HEK293 (cell line): ENCODE measurements at regions not wholly inside any gene's neighbourhood (a gene's known extent, or its start where the extent isn't known, plus 50 kb on each side); places are given as distances from the start of the nearest gene placed in this dataset.

Source experiments
- CTCF ChIA-PET: fragments of 350-600 bp; formaldehyde crosslinking; extraction: SDS; loops from one replicate; lab custom pipeline; 2021; ENCODE audit warnings: antibody characterized with exemption; lab: Yijun Ruan, JAX
- POLR2A ChIA-PET: fragments of 300-600 bp; formaldehyde crosslinking; extraction: SDS; loops from one replicate; lab custom pipeline; 2020; ENCODE audit warnings: antibody characterized with exemption, inconsistent platforms; lab: Yijun Ruan, JAX
- H3K27ac ChIP-seq: fragments of 200-500 bp; sonication (Bioruptor generic); 2 replicates; pipeline ENCODE4 v1.5.1; 2014; ENCODE audit warnings: low read depth, low read length, control low read depth, inconsistent platforms; ENCODE audit errors: extremely low read depth
- H3K36me3 ChIP-seq, 2 experiments: fragments of 200-500 bp in 1 of 2; sonication (Bioruptor generic) in 1 of 2; 1 replicate in 1 of 2; 2 replicates in 1 of 2; pipeline ENCODE4 v1.5.1; 2014 to 2017; ENCODE audit warnings: inconsistent platforms in 2 of 2, low read length in 2 of 2; ENCODE audit not compliant: control insufficient read depth in 2 of 2, insufficient read depth in 1 of 2
- H3K4me1 ChIP-seq: fragments of 200-500 bp; sonication (Bioruptor generic); 2 replicates; pipeline ENCODE4 v1.5.1; 2014; ENCODE audit warnings: mild to moderate bottlenecking, low read length, inconsistent platforms; ENCODE audit not compliant: control insufficient read depth, insufficient read depth
- H3K4me3 ChIP-seq: 2 replicates; pipeline ENCODE4 v1.5.1; 2011; ENCODE audit warnings: low read depth, mild to moderate bottlenecking, control low read depth, low read length, moderate library complexity
- H3K9me3 ChIP-seq: fragments of 200-500 bp; sonication (Bioruptor generic); 2 replicates; pipeline ENCODE4 v1.5.1; 2014; ENCODE audit warnings: low read depth, low read length, inconsistent platforms; ENCODE audit not compliant: control insufficient read depth, insufficient read depth
- BCL11A ChIP-seq: fragments of 450-650 bp; formaldehyde crosslinking; IDR thresholded peaks from 2 replicates; pipeline ENCODE4 v1.5.1; 2016; ENCODE audit warnings: low read depth, missing biosample characterization, missing genetic modification characterization
- BCL11B ChIP-seq: fragments of 450-650 bp; formaldehyde crosslinking; IDR thresholded peaks from 2 replicates; pipeline ENCODE4 v1.5.1; 2016; ENCODE audit warnings: low read depth, missing biosample characterization, missing genetic modification characterization
- FEZF1 ChIP-seq: fragments of 450-650 bp; formaldehyde crosslinking; IDR thresholded peaks from 2 replicates; pipeline ENCODE4 v1.5.1; 2016; ENCODE audit warnings: missing biosample characterization, missing genetic modification characterization
- KLF9 ChIP-seq: fragments of 450-650 bp; formaldehyde crosslinking; IDR thresholded peaks from 2 replicates; pipeline ENCODE4 v1.5.1; 2016; ENCODE audit warnings: missing biosample characterization, missing genetic modification characterization, low read depth
- SP2 ChIP-seq: fragments of 450-650 bp; formaldehyde crosslinking; IDR thresholded peaks from 2 replicates; pipeline ENCODE4 v1.5.1; 2016; ENCODE audit warnings: missing biosample characterization, missing genetic modification characterization
- TCF7L2 ChIP-seq: IDR thresholded peaks from 2 replicates; pipeline ENCODE4 v1.6.1; 2011; ENCODE audit warnings: low read depth, mild to moderate bottlenecking, inconsistent platforms, low read length, moderate library complexity, borderline replicate concordance
- ZBTB10 ChIP-seq: fragments of 450-650 bp; formaldehyde crosslinking; IDR thresholded peaks from 2 replicates; pipeline ENCODE4 v1.5.1; 2016; ENCODE audit warnings: missing biosample characterization, missing genetic modification characterization
- ZBTB20 ChIP-seq: fragments of 450-650 bp; formaldehyde crosslinking; IDR thresholded peaks from 2 replicates; pipeline ENCODE4 v1.5.1; 2016; ENCODE audit warnings: missing biosample characterization, missing genetic modification characterization
- ZBTB21 ChIP-seq: fragments of 450-650 bp; formaldehyde crosslinking; IDR thresholded peaks from 2 replicates; pipeline ENCODE4 v1.5.1; 2017; ENCODE audit warnings: missing biosample characterization, missing genetic modification characterization
- ZNF121 ChIP-seq: fragments of 450-650 bp; formaldehyde crosslinking; IDR thresholded peaks from 2 replicates; pipeline ENCODE4 v1.5.1; 2016; ENCODE audit warnings: missing biosample characterization, missing genetic modification characterization
- ZNF175 ChIP-seq: fragments of 450-650 bp; formaldehyde crosslinking; IDR thresholded peaks from 2 replicates; pipeline ENCODE4 v1.5.1; 2016; ENCODE audit warnings: missing biosample characterization, missing genetic modification characterization
- ZNF211 ChIP-seq: fragments of 450-650 bp; formaldehyde crosslinking; IDR thresholded peaks from 2 replicates; pipeline ENCODE4 v1.5.1; 2016; ENCODE audit warnings: low read depth, missing biosample characterization, missing genetic modification characterization
- ZNF248 ChIP-seq: fragments of 450-650 bp; formaldehyde crosslinking; IDR thresholded peaks from 2 replicates; pipeline ENCODE4 v1.5.1; 2017; ENCODE audit warnings: missing biosample characterization, missing genetic modification characterization
- ZNF548 ChIP-seq: fragments of 450-650 bp; formaldehyde crosslinking; IDR thresholded peaks from 2 replicates; pipeline ENCODE4 v1.5.1; 2016; ENCODE audit warnings: missing biosample characterization, missing genetic modification characterization
- ZNF558 ChIP-seq: fragments of 450-650 bp; formaldehyde crosslinking; IDR thresholded peaks from 2 replicates; pipeline ENCODE4 v1.5.1; 2016; ENCODE audit warnings: missing biosample characterization, missing genetic modification characterization
- ZNF626 ChIP-seq: fragments of 450-650 bp; sonication (Bioruptor Pico); formaldehyde crosslinking; IDR thresholded peaks from 2 replicates; pipeline ENCODE4 v1.5.1; 2018; ENCODE audit warnings: missing biosample characterization, missing genetic modification characterization, inconsistent platforms
- ZNF629 ChIP-seq: fragments of 450-650 bp; formaldehyde crosslinking; IDR thresholded peaks from 2 replicates; pipeline ENCODE4 v1.5.1; 2017; ENCODE audit warnings: missing biosample characterization, missing genetic modification characterization
- ZNF645 ChIP-seq: fragments of 450-650 bp; formaldehyde crosslinking; IDR thresholded peaks from 2 replicates; pipeline ENCODE4; 2016; ENCODE audit warnings: missing biosample characterization, missing genetic modification characterization
- ZNF677 ChIP-seq: fragments of 450-650 bp; IDR thresholded peaks from 2 replicates; pipeline ENCODE4 v1.5.0; 2018; ENCODE audit warnings: missing biosample characterization, mild to moderate bottlenecking, missing genetic modification characterization, moderate library complexity
- ZSCAN23 ChIP-seq: fragments of 450-650 bp; formaldehyde crosslinking; IDR thresholded peaks from 2 replicates; pipeline ENCODE4 v1.5.1; 2016; ENCODE audit warnings: missing biosample characterization, missing genetic modification characterization
- TF ChIP-seq, protein P1 (sequence below): fragments of 450-650 bp; formaldehyde crosslinking; IDR thresholded peaks from 2 replicates; pipeline ENCODE4 v1.5.1; 2016; ENCODE audit warnings: missing biosample characterization, missing genetic modification characterization, borderline replicate concordance

DNA sequence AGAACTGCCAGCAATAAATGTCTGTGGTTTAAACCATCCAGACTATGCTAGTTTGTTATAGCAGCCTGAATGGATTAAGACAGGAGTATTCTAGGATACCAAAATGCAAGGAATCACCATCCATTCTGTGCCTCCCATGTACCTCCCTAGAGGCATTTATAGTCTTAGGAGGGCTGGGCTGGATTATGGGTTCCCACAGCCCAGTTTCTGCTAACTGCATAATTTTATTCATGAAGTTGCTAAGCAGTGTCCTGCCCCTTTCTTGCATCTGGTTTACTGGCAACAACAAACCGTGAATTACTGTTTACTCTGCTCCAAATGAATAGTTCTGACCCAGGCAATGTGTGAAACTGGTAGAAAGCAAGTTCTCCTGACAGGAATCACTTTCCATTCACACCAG, 67.1 kb upstream of the PRKX start (continued):
- no peak for TF ChIP-seq SP2
- TF ChIP-seq ZNF558 (tag by site-specific recombination), result no peak

- ChIA-PET CTCF (no interaction called here), POLR2A (no interaction called here)
- TF ChIP-seq, protein P1, sequence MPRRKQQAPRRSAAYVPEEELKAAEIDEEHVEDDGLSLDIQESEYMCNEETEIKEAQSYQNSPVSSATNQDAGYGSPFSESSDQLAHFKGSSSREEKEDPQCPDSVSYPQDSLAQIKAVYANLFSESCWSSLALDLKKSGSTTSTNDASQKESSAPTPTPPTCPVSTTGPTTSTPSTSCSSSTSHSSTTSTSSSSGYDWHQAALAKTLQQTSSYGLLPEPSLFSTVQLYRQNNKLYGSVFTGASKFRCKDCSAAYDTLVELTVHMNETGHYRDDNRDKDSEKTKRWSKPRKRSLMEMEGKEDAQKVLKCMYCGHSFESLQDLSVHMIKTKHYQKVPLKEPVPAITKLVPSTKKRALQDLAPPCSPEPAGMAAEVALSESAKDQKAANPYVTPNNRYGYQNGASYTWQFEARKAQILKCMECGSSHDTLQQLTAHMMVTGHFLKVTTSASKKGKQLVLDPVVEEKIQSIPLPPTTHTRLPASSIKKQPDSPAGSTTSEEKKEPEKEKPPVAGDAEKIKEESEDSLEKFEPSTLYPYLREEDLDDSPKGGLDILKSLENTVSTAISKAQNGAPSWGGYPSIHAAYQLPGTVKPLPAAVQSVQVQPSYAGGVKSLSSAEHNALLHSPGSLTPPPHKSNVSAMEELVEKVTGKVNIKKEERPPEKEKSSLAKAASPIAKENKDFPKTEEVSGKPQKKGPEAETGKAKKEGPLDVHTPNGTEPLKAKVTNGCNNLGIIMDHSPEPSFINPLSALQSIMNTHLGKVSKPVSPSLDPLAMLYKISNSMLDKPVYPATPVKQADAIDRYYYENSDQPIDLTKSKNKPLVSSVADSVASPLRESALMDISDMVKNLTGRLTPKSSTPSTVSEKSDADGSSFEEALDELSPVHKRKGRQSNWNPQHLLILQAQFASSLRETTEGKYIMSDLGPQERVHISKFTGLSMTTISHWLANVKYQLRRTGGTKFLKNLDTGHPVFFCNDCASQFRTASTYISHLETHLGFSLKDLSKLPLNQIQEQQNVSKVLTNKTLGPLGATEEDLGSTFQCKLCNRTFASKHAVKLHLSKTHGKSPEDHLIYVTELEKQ (tag by site-specific recombination), result no peak
- TF ChIP-seq TCF7L2, result no peak
- no peak for TF ChIP-seq KLF9 (tag by site-specific recombination)
- TF ChIP-seq ZSCAN23 (tag by site-specific recombination), result no peak
- no peak for TF ChIP-seq ZNF677 (tag by site-specific recombination)
- no peak for TF ChIP-seq ZBTB10 (tag by site-specific recombination)
- no peak for TF ChIP-seq ZNF175 (tag by site-specific recombination)
- no peak for TF ChIP-seq ZNF211 (tag by site-specific recombination)
- no peak for TF ChIP-seq ZNF121
- no peak for TF ChIP-seq ZNF629 (tag by site-specific recombination)
- no peak for TF ChIP-seq ZBTB21 (tag by site-specific recombination)
- TF ChIP-seq BCL11A (tag by site-specific recombination), result no peak
- TF ChIP-seq ZNF548, result no peak
- no peak for TF ChIP-seq ZNF626 (tag by site-specific recombination)
- TF ChIP-seq ZNF645 (tag by site-specific recombination), result no peak
- H3K4me3 ChIP-seq, result no peak overlapping the region
- no peaks in the 10 kb centered on the region for H3K4me1 ChIP-seq
- no peaks in the 10 kb centered on the region for H3K9me3 ChIP-seq
- no peaks in the 10 kb centered on the region for H3K36me3 ChIP-seq
- H3K27ac ChIP-seq, result no peak overlapping the region
Observed at GRCh38 chrX:3779546-3779945, 66.1 kb upstream of the PRKX start.

GRCh38 chrX:3777416-3777815, 64.0 kb upstream of the PRKX start:
- Histone ChIP-seq H3K27ac (no peak overlapping the region), H3K4me3 (no peak overlapping the region), H3K4me1 (no peaks in the 10 kb centered on the region), H3K36me3 (no peaks in the 10 kb centered on the region), H3K9me3 (no peaks in the 10 kb centered on the region)
- TF ChIP-seq FEZF1 (tag by site-specific recombination) (no peak), ZNF121 (no peak), ZBTB20 (tag by site-specific recombination) (no peak), BCL11B (no peak), ZNF248 (tag by site-specific recombination) (no peak)
- POLR2A ChIA-PET, result no interaction called here
- CTCF ChIA-PET, result no interaction called here
